Epithelial cell of proximal tubule (primary cell): ENCODE measurements at regions not wholly inside any gene's neighbourhood (a gene's known extent, or its start where the extent isn't known, plus 50 kb on each side); places are given as distances from the start of the nearest gene placed in this dataset.
A peak's percentile ranks its signal among the peaks of the same experiment; 100 is the strongest.

Experiments used
- DNase-seq: peaks from one replicate; pipeline ENCODE4 v3.0.0-alpha.2; 2011; ENCODE audit warnings: low read depth
- H3K4me3 ChIP-seq: 2 replicates; pipeline ENCODE4 v1.5.1; 2011; ENCODE audit warnings: low read depth, mild to moderate bottlenecking, low read length
- TF ChIP-seq, protein P1 (sequence below): conservative IDR thresholded peaks from 2 replicates; pipeline ENCODE4 v1.5.1; 2012; ENCODE audit warnings: low read depth, mild to moderate bottlenecking, low read length

DNA sequence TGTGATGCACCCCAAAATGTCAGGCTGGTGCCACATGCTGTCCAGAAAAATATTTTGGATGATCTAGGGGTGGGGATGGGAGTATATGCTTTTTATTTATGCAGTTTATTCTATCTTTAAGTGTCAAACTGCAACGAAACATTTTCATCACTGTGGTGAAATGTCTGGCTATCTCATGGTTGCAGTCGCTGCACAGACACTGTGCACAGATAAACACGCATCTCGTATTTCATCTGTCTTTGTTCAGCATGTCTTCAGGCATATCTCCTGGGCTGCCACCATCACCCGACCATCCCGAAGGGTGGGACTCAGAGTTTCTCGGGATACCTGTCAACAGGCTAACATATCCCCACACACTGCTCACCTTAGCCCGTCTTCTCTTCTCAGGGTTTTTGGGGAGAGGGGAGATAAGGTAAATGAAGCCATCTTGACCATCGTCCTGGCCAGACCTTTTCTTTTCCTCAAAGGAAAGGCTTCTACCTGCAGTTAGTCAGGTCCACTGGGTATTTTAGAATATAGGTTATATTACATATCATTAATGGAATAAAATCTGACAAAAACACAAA is 80.7 kb upstream of the NABP1 start:
- TF ChIP-seq, protein P1, sequence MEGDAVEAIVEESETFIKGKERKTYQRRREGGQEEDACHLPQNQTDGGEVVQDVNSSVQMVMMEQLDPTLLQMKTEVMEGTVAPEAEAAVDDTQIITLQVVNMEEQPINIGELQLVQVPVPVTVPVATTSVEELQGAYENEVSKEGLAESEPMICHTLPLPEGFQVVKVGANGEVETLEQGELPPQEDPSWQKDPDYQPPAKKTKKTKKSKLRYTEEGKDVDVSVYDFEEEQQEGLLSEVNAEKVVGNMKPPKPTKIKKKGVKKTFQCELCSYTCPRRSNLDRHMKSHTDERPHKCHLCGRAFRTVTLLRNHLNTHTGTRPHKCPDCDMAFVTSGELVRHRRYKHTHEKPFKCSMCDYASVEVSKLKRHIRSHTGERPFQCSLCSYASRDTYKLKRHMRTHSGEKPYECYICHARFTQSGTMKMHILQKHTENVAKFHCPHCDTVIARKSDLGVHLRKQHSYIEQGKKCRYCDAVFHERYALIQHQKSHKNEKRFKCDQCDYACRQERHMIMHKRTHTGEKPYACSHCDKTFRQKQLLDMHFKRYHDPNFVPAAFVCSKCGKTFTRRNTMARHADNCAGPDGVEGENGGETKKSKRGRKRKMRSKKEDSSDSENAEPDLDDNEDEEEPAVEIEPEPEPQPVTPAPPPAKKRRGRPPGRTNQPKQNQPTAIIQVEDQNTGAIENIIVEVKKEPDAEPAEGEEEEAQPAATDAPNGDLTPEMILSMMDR = no peak
- no peak overlapping the region for H3K4me3 ChIP-seq
- no peak for DNase-seq

DNA sequence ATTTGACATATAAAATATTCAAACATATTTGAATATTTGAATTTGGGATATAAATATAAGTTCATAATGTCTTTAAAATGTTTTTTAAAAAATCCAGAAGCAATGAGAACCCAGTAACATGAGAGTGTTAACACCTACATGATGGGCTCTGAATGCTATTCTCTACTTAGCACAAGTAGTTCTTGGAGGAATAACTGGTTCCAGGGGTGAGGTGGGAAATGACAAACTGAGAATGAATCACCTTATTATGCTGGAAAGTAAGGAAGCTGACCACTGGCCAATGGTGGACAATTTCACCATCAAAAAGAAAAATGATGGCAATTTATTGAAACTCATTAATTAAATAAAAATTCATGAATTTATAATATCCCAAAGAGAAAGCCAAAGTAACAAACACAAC is 79.6 kb upstream of the NABP1 start:
- DNase-seq = no peak
- TF ChIP-seq, protein P1 = no peak
- H3K4me3 ChIP-seq = no peak overlapping the region

DNA sequence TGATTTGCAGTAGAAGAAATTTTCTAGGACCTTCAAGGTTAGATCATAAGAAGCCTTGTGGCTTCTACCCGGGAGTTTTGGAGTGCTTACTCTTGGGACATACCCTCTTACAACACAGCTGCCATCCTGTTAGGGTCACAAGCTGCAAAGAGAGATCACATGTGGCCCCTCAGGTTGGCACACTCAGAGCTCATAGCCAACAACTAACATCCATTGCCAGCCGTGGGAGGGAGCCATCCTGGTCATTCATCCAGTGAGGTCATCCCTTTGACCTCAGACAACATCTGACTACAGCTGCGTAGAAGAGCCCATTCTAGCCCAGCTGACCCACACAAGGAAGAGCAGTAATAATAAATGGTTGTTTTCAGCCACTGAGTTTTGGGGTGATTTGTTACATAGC is 76.9 kb upstream of the NABP1 start:
- H3K4me3 ChIP-seq = no peak overlapping the region
- DNase-seq = peak; percentile 81
- TF ChIP-seq, protein P1 = peak; percentile 27

DNA sequence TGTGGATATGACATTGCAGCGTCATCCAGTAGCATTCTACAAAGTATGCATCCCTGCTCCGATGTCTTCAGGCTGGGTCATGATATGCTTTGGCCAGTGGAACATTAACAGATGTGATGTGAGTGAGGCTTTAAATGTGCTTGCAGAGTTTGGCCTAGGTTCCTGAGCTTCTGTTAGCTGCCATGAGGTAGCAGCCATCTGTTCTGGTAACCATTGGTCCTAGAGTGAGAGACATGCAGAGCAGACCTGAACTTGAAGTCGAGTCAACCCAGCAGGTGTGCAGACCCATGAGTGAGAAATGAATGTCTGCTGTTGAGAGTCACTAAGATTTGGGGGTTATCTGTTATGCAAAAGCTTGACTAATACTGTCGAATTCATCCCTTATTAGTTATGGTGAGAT is 73.8 kb upstream of the NABP1 start:
- TF ChIP-seq, protein P1 = no peak
- no peak overlapping the region for H3K4me3 ChIP-seq
- no peak for DNase-seq

DNA sequence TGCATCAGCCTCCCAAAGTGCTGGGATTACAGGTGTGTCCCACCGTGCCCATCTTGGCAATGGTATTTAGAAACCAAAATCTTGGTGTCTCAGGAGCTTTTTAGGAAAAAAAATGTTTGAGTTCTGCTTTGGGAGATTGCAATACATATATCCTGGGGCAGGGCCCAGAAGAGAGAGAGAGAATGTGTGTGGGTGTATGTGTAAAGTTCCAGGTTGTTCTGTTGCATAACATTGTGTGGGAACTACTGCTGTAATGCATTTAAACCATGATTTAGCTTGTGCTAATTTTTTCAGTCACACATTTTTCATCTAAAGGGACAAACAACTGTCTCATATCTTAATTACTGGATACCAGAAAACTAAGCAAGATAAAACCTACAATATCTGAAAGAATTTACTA is 70.8 kb upstream of the NABP1 start:
- no peak for DNase-seq
- TF ChIP-seq, protein P1 = no peak
- H3K4me3 ChIP-seq = no peak overlapping the region

DNA sequence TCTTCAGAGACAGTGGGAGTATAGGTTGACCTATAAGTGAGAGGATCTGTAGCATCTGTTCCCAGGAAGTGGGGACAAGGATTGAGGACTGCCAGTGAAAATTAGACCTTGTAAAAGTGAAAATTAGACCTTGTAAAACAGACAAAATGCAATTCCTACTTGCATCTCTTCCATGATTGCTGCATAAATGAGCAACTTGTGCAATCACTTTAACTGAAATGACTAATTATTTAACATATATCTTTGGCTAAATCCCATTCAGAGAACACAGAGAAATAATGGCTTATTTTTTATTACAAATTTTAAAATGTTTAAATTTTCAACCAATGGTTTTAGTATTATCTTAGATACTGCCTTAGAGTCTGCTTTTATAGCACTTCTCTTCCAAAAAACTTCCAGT is 67.2 kb upstream of the NABP1 start:
- TF ChIP-seq, protein P1 = no peak
- DNase-seq = no peak
- no peak overlapping the region for H3K4me3 ChIP-seq

DNA sequence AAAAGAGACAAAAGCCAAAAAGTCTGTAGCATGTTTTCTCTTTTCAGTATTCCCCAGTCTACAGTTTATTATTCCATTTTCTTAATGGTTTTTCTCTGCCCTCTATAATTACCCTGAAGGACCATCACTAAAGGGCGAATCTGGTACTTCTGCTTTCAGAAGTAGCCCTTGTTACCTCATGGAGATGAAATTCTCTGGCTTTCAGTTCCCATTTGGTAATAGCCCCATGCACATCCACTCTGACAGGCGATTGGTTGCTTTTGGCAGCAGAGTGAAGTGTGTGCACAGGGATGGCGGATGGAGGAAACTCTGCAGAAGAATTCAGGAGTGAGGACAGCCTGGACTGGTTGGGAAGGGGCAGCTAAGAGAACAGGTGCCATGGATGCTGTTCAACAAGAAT is 66.3 kb upstream of the NABP1 start:
- H3K4me3 ChIP-seq = no peak overlapping the region
- DNase-seq = no peak
- TF ChIP-seq, protein P1 = no peak
